ENCODE measurements at regions not wholly inside any gene's neighbourhood (a gene's known extent, or its start where the extent isn't known, plus 50 kb on each side); places are given as distances from the start of the nearest gene placed in this dataset.
A peak's percentile ranks its signal among the peaks of the same experiment; 100 is the strongest.

DNA sequence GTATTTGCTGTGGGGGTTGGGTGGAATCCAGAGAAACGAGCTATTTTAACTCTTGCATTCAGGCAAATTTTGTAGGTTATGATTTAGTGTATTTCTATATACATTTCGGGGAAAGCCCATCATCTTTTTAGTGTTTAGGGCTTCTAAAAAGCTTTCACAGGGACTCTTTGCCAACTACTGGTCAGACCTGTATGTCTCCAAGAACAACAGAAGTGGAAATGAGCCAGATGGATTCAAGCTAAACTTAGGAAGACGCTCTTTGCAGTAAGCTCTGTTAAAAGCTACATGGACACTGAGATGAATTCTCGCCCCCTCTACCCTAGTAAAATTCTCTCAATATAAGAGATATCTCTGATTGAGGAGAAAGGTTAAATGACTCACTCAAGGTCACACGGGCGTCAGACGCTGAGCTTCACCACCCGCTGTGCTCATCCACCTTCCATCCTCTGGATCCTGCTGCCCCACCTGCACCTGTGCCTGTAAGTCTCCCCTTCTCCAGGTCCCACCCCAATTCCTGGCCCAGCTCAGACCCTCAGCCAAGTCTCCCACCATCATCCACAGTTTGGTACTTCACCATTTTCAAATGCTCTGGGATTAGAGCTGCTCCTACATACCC is 85.6 kb downstream of the MARCHF4 start:
- DNase-seq (ENCODE audit: low read depth): peak; percentile 3

DNA sequence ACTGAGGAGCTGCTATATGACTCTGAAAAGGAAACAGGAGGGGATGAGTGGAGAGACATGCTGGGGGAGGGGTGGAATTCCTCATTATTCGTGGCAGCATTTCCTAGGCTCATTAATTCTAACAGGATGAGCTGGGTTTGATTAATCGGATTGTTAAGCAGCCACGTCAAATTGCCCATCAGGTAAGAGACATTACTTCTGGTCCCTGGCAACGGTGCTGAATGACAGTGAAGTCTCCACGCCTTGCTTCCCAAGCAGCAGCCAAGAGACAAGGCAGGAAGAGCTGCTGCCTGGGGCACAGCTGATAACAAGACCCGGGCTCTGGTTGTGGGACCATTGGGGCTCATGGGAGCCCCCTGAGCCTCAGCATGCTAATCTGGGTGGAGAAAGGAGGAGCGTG is 86.6 kb downstream of the MARCHF4 start:
- no peak for DNase-seq (ENCODE audit: low read depth)

DNA sequence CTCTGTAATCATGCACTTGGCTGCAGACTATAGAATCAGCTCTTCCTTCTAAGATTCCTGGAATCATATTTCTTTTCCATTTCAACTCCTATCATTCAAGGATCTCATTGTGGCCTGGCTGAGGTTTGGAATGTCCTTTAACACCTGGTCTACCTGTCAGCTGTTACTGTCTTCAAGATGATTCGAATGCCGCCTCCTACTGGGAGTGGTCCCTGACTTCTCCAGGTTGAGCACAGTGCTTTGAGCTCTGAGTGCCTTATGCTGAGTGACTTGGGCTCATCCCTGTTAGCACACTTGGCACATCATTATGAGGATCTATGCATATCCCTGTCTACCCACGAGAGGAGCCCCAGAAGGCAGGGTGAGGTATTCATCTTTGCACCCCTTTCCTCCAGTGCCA is 87.6 kb downstream of the MARCHF4 start:
- DNase-seq (ENCODE audit: low read depth): no peak

DNA sequence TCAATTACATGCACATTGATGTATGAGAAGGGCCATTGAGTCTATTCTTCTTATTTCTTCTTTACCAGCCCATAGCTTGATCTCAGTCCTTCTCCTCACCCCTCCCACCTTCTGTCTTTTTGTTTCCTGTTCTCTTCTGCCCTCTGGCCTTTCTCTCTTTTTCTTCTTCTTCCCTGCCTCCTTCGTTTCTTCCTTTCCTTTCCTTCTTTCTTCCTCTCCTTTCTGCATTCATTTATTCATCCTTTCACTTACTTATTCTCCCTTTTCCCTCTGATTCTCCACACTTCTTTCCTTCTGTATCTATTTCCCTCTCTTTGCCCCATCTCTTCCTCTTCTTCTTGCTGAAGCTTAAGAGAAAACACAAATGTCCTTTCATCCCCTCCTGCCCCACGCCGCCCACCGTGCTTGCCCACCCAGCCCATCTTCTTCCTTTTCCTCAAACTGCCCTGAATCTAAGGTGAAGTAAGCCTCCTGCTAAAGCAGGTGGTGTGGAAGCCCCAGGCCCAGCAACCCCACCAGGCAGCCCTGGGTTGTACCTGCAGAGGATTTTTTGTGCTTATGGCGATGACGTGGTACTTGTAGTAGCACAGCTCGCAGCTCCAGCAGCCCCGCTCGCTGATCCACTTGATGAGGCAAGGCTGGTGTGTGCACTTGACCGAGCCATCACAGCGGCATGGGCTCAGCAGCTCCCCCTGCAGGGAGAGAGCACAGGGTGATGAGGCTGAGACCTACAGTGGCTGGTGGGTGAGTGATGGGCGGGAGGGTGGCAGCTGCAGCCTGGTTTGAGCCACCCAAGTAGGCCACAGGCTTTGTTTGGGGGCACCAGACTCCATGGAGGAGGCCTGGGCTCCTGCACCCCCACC is 89.0 kb downstream of the MARCHF4 start:
- DNase-seq (ENCODE audit: low read depth): peak; percentile 29

DNA sequence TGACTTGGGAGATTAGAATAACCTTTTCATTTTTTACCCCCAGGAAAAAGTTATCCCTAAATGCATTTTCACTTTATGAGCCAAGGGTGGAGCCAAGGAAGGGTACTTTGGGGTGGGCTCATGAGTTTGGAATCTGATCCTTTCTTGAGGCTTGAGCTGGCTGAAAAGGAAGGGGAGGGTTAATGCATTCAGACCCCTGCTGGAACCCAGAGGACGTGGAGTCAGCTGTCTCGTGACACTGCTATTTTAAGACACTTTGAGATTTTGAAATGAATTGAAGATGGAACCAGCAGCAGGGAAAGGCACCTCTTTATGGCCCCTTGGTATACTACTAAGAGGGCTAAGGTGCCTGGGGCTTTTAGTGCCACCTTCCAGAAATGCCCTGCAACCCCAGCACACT is 90.4 kb downstream of the MARCHF4 start:
- DNase-seq (ENCODE audit: low read depth): no peak

DNA sequence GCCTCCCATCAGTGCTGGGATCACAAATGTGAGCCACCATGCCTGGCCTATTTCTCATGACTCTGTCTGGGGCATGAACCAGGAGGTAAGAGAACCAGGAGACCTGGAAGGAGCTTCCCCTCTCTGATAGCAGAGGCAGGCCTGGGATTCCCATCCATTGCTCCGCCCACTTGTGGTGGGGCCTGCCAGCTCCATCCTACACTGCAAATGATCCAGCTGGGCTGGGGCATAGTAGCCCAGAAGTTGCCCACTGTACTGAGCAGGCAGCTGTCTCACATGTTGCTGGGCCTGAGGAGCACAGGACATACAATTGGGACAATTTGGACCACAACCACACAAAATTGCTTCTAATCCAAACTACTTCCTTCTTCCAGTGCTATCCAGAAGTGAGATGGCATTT is 91.0 kb downstream of the MARCHF4 start:
- DNase-seq (ENCODE audit: low read depth): no peak

DNA sequence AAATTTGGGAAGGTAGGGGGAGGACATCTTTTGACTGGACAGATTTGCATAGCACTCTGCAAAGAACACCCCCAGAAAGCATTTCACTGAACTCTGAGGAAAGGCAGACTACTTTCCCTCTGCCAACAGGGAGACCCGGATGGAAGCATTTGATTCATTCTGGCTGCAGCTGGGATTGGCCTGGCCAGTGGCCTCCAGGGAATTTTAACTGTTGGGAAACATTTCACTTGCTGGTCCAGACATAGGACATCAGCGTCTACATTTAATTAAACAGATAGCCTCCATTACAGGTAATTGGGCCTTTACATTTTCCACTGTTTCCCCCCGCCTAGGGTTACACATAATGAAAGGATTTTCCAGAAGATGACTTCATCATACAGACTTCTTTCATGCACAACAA is 92.8 kb downstream of the MARCHF4 start:
- DNase-seq (ENCODE audit: low read depth): no peak

DNA sequence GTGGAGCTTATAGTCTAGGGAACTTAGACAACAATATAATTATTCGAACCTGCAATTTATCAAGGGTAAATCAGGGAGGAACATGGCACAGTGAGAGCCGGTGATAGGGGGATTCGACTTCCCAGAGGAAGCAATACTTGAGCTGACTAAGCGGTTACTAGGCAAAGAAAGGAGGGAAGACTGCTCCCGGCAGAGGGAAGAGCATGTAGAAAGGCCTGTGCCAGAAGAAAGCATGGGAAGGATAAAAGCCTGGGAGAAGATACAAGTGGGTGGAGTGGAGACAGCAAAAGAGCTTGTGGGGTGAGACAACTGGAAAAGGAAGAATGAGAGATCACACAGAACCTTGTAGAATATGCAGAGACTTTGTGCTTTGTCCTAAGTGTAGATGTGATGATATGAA is 93.3 kb downstream of the MARCHF4 start:
- no peak for DNase-seq (ENCODE audit: low read depth)

DNA sequence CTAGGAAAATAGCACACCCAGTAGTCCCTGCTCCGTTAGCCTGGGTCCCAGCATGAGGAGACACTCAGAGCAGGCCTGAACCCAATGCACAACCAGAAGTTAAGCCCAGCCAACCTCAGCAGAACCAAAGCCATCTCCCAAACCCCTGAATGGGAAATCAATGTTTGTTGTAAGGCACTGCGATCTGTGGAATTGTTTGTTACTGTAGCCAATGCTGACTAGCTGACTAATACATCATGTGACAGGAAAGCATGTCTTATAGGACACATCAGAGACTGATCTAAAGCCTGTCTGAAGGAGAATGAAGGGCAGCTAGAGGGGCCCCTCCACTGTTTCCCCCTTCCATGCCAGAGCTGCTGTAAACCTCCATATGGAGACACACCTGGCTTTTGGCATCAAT is 96.4 kb downstream of the MARCHF4 start:
- no peak for DNase-seq (ENCODE audit: low read depth)

DNA sequence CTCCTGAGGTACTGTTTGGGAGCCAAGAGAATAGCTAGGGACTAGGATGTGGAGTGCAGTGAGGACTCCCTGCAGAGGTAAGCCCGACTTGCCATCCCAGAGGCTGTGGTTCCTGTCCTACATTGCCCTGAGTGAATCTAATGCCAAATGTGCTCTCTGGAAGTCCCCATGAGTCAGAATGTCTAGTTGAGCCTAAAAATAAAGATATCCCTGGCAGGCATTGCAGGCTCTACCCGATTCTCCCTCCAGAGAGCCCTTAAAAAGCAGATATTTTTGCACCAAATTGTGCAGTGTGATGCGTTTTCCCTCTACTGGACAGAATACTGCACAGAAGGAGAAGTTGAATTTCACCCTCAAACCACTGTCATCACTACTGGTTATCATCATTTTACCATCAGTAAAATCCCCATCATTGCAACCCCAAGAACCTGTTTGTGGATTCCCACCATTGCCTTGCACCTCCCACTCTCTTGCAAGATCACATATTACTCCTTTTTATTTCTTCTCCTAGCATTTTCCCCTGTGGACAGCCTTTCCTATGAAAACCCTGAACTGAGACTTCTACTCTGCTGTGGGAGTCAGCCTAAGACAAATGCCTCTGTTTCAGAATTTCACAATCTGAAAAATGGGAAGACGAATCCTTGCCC is 98.0 kb downstream of the MARCHF4 start:
- DNase-seq (ENCODE audit: low read depth): no peak

DNA sequence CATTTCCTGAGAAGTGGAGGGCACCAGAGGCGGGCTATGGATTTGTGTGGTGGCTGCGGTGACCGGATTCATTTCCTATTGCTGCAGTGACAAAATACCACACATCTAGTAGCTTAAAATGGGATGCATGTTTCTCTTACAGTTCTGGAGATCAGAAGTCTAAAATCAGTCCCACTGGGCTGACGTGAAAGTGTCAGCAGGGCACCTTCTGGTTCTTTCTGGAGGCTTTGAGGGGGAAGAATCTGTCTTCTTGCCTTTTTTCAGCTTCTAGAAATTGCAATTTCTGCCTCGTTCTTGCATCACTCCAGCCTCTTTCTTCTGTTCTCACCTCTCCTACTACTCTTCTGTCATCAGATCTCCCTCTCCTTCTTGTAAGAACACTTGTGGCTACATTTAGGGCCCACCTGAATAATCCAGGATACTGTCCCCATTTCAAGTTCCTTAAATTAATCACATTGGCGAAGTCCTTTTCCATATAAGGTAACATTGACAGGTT is 111.2 kb downstream of the MARCHF4 start:
- no peak for DNase-seq (ENCODE audit: low read depth)

DNA sequence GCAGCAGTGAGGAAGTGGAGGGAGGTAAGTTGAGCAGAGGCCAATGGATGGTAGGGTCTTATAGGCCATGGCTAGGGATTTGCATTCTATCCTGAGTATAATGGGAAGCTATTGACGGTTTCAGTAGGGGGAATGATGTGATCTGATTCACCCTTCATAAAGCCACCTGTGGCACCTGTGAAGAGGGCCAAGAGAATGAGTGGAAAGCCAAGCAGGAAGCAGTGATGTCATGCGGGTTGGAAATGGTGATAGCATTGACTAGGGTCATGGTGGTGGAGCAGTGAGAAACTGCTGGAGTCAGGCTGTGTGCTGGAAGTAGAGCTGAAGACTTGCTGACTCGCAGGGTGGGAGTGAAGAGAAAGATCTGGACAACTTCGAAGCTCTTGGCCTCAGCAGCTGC is 111.7 kb downstream of the MARCHF4 start:
- no peak for DNase-seq (ENCODE audit: low read depth)

DNA sequence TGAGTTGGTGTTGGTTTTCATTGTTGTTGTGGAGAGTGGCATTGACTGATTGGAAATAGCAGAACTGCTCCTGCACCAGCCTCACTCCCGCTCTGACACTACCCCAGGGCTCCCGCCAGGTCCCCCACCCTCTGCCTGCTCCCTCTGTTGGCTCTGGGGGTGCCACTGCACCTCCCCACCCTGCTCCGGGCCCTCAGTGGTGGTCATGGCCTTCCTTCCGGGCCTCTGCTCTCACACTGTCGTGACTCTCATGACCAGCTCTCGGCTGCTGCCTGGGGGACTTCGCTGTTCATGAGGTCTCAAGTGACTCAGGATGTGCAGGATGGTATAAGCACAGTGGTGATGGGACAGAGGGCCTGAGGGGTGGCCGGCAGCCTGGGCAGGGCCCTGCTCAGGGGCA is 113.2 kb downstream of the MARCHF4 start:
- DNase-seq (ENCODE audit: low read depth): no peak

DNA sequence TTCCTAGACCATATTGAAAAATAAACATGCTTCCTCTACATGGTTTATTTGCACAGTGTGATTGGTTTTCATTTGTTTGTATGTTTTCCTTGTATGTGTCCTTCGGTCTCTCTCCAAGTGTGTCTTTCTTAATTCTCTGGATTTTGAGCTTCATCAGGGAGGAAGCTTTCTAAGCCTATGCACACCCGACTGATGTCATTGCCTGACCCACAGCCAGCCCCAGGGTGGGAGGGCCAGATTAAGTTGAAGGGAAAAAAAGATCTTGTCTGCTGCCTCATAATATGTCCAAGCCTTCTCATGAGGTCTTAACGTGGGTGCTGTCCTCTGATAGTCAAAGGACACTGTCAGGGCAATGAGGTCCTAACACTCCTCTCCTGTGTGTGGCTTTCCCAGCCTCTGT is 115.2 kb downstream of the MARCHF4 start:
- DNase-seq (ENCODE audit: low read depth): no peak
